Activated CD4-positive, alpha-beta T cell treated with anti-CD3 and anti-CD28 coated beads for 48 hours (primary cell): ENCODE measurements at regions not wholly inside any gene's neighbourhood (a gene's known extent, or its start where the extent isn't known, plus 50 kb on each side); places are given as distances from the start of the nearest gene placed in this dataset.

Source experiments
- DNase-seq: peaks from one replicate; pipeline ENCODE4 v3.0.0-alpha.2; 2020

- no peak for DNase-seq
These were observed 52.7 kb upstream of the PDZRN3 start for GRCh38 chr3:73677336-73678024.
